HG02981 (cell line): ENCODE measurements at regions not wholly inside any gene's neighbourhood (a gene's known extent, or its start where the extent isn't known, plus 50 kb on each side); places are given as distances from the start of the nearest gene placed in this dataset.

Source experiments
- ATAC-seq: cut with Tn5 transposase; IDR thresholded peaks from one replicate; pipeline ENCODE4 v1.9.1; 2021; ENCODE audit warnings: mild to moderate bottlenecking, moderate library complexity; ENCODE audit not compliant: unreplicated experiment

GRCh38 chr3:70580021-70580420, 267.6 kb upstream of the MDFIC2 start:
- ATAC-seq = no peak

GRCh38 chr3:70571696-70572095, 259.3 kb upstream of the MDFIC2 start:
- no peak for ATAC-seq

- ATAC-seq = no peak
Measured at GRCh38 chr3:70570584-70570983, 258.1 kb upstream of the MDFIC2 start.

GRCh38 chr3:70568626-70569025, 256.2 kb upstream of the MDFIC2 start:
- ATAC-seq = no peak

GRCh38 chr3:70565861-70566260, 253.4 kb upstream of the MDFIC2 start:
- no peak for ATAC-seq

GRCh38 chr3:70564552-70564951, 252.1 kb upstream of the MDFIC2 start:
- ATAC-seq = no peak

- no peak for ATAC-seq
Measured at GRCh38 chr3:70561796-70562195, 249.4 kb upstream of the MDFIC2 start.

GRCh38 chr3:70558956-70559355, 246.5 kb upstream of the MDFIC2 start:
- ATAC-seq = no peak

- ATAC-seq = no peak
Measured at GRCh38 chr3:70557976-70558375, 245.5 kb upstream of the MDFIC2 start.

GRCh38 chr3:70556056-70556455, 243.6 kb upstream of the MDFIC2 start:
- no peak for ATAC-seq

GRCh38 chr3:70554170-70554569, 241.7 kb upstream of the MDFIC2 start:
- ATAC-seq = no peak

- peak; percentile 93 for ATAC-seq
Measured at GRCh38 chr3:70550723-70551319, 238.4 kb upstream of the MDFIC2 start.

GRCh38 chr3:70546679-70547078, 234.2 kb upstream of the MDFIC2 start:
- ATAC-seq = no peak

- ATAC-seq = no peak
Measured at GRCh38 chr3:70543493-70543892, 231.1 kb upstream of the MDFIC2 start.

- ATAC-seq = no peak
Measured at GRCh38 chr3:70539908-70540307, 227.5 kb upstream of the MDFIC2 start.

GRCh38 chr3:70532806-70533205, 220.4 kb upstream of the MDFIC2 start:
- ATAC-seq = no peak

GRCh38 chr3:70531838-70532489, 219.5 kb upstream of the MDFIC2 start:
- no peak for ATAC-seq

- ATAC-seq = no peak
Measured at GRCh38 chr3:70531063-70531657, 218.7 kb upstream of the MDFIC2 start.

- no peak for ATAC-seq
Measured at GRCh38 chr3:70530626-70531025, 218.2 kb upstream of the MDFIC2 start.

- no peak for ATAC-seq
Measured at GRCh38 chr3:70527026-70527425, 214.6 kb upstream of the MDFIC2 start.

GRCh38 chr3:70519913-70520659, 207.6 kb upstream of the MDFIC2 start:
- no peak for ATAC-seq

GRCh38 chr3:70519026-70519425, 206.6 kb upstream of the MDFIC2 start:
- ATAC-seq = no peak
